DND-41 (cell line): ENCODE measurements at regions not wholly inside any gene's neighbourhood (a gene's known extent, or its start where the extent isn't known, plus 50 kb on each side); places are given as distances from the start of the nearest gene placed in this dataset.

Experiments used
- ATAC-seq: fragments of 200-7000 bp; cut with Tn5 transposase; 3 replicates; pipeline ENCODE4 v1.9.1; 2021; ENCODE audit warnings: low read depth; ENCODE audit not compliant: insufficient read depth
- DNase-seq: peaks from one replicate; pipeline ENCODE4 v3.0.0-alpha.2; 2020
- H2AFZ ChIP-seq: 2 replicates; pipeline ENCODE4 v1.6.0; 2012; ENCODE audit warnings: low read depth, low read length
- H3K27ac ChIP-seq: 2 replicates; pipeline ENCODE4 v1.5.1; 2012; ENCODE audit warnings: low read length, inconsistent platforms
- H3K27me3 ChIP-seq: fragments of 200-600 bp; sonication (generic); 2 replicates; pipeline ENCODE4 v1.6.0; 2012; ENCODE audit warnings: low read length, mild to moderate bottlenecking, inconsistent platforms; ENCODE audit not compliant: insufficient read depth, poor library complexity
- H3K36me3 ChIP-seq: 2 replicates; pipeline ENCODE4 v1.5.1; 2012; ENCODE audit warnings: low read length, inconsistent platforms; ENCODE audit not compliant: insufficient read depth
- H3K4me1 ChIP-seq: 2 replicates; pipeline ENCODE4 v1.5.1; 2012; ENCODE audit warnings: mild to moderate bottlenecking, low read length; ENCODE audit not compliant: insufficient read depth
- H3K4me2 ChIP-seq: 2 replicates; pipeline ENCODE4 v1.6.0; 2012; ENCODE audit warnings: mild to moderate bottlenecking, moderate library complexity, low read length, inconsistent platforms; ENCODE audit not compliant: insufficient read depth
- H3K4me3 ChIP-seq, 2 experiments: fragments of 200-600 bp in 1 of 2; shearing (Covaris generic) in 1 of 2; 2 replicates each; pipeline ENCODE4 v1.5.1; 2012 to 2016; ENCODE audit warnings: inconsistent platforms in 2 of 2, low read length in 2 of 2, mild to moderate bottlenecking in 2 of 2, low read depth in 1 of 2, moderate library complexity in 1 of 2
- H3K79me2 ChIP-seq: 2 replicates; pipeline ENCODE4 v1.6.0; 2012; ENCODE audit warnings: low read length, inconsistent platforms; ENCODE audit not compliant: insufficient read depth
- H3K9ac ChIP-seq: 2 replicates; pipeline ENCODE4 v1.6.0; 2012; ENCODE audit warnings: low read depth, mild to moderate bottlenecking, inconsistent platforms, low read length, moderate library complexity
- H3K9me3 ChIP-seq: 2 replicates; pipeline ENCODE4 v1.5.1; 2012; ENCODE audit warnings: low read length, moderate library complexity, mild to moderate bottlenecking, inconsistent platforms; ENCODE audit not compliant: insufficient read depth, severe bottlenecking
- H4K20me1 ChIP-seq: 2 replicates; pipeline ENCODE4 v1.6.0; 2012; ENCODE audit warnings: low read length; ENCODE audit not compliant: insufficient read depth
- EZH2 ChIP-seq: IDR thresholded peaks from 3 replicates; pipeline ENCODE4 v1.6.1; 2012; ENCODE audit warnings: borderline replicate concordance, low read depth, mild to moderate bottlenecking, moderate library complexity, low read length, inconsistent platforms; ENCODE audit not compliant: severe bottlenecking
- TF ChIP-seq, protein P1 (sequence below): IDR thresholded peaks from 2 replicates; pipeline ENCODE4 v1.5.1; 2012; ENCODE audit warnings: borderline replicate concordance, low read length, moderate library complexity, mild to moderate bottlenecking; ENCODE audit not compliant: poor library complexity, severe bottlenecking; ENCODE audit errors: extremely low read depth

DNA sequence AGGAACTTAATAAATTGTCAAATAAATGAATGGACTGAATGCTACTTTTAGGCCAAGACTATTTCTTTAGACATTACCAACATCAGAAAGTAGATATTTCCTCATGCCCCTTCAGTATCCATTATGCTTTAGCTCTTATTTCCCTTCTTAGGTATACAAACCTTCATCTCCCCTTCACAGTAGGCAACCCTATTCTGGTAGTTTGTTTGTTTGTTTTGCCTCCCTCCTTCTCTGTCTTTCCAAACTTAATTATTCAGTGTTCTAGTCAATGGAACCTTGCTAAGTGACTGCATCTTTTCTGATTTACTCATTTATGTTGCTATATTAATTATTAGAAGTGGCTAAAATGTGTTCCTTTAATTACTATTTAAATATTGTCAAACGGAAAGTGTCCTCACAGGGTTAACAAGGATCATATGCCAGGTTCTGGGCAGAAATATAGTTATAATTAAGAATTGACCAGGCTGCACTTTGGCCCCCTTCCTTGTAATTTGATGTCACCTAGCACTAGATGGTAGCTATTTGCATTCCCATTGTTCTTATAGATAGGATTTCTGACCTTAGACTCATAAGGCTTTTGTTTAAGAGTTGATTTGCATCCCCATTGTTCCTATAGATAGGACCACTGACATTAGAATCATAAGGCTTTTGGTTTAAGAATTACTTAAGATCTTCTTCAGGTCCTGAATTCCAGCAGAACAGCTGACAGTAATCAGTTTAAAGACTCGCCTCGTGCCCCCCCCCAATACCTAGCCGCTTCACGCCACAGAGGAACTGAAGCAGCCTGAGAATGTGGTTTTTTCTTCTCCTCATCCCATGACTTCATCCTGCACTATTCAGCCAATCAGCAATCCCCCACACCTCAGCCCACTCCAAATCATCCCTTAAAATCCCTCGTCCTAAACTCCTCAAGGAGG is 84.4 kb upstream of the NUDT12 start:
- Histone ChIP-seq H3K4me1 (no peaks in the 10 kb centered on the region), H3K79me2 (no peaks in the 10 kb centered on the region), H2AFZ (no peak overlapping the region), H3K27ac (no peak overlapping the region), H4K20me1 (no peaks in the 10 kb centered on the region), H3K9me3 (no peaks in the 10 kb centered on the region), H3K4me2 (no peak overlapping the region), H3K36me3 (no peaks in the 10 kb centered on the region), H3K27me3 (no peaks in the 10 kb centered on the region), H3K9ac (no peak overlapping the region), H3K4me3 (no peak overlapping the region)
- DNase-seq: no peak
- TF ChIP-seq, protein P1, sequence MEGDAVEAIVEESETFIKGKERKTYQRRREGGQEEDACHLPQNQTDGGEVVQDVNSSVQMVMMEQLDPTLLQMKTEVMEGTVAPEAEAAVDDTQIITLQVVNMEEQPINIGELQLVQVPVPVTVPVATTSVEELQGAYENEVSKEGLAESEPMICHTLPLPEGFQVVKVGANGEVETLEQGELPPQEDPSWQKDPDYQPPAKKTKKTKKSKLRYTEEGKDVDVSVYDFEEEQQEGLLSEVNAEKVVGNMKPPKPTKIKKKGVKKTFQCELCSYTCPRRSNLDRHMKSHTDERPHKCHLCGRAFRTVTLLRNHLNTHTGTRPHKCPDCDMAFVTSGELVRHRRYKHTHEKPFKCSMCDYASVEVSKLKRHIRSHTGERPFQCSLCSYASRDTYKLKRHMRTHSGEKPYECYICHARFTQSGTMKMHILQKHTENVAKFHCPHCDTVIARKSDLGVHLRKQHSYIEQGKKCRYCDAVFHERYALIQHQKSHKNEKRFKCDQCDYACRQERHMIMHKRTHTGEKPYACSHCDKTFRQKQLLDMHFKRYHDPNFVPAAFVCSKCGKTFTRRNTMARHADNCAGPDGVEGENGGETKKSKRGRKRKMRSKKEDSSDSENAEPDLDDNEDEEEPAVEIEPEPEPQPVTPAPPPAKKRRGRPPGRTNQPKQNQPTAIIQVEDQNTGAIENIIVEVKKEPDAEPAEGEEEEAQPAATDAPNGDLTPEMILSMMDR: no peak
- no peak for TF ChIP-seq EZH2
- ATAC-seq: no peak

- no peak overlapping the region for H3K4me2 ChIP-seq
- ATAC-seq (no peak), DNase-seq (no peak)
- no peaks in the 10 kb centered on the region for H4K20me1 ChIP-seq
- no peak overlapping the region for H3K9ac ChIP-seq
- no peaks in the 10 kb centered on the region for H3K9me3 ChIP-seq
- no peaks in the 10 kb centered on the region for H3K27me3 ChIP-seq
- no peak overlapping the region for H3K4me3 ChIP-seq
- no peaks in the 10 kb centered on the region for H3K36me3 ChIP-seq
- TF ChIP-seq, protein P1: no peak
- no peak for TF ChIP-seq EZH2
- no peak overlapping the region for H2AFZ ChIP-seq
- H3K4me1 ChIP-seq: no peaks in the 10 kb centered on the region
- no peak overlapping the region for H3K27ac ChIP-seq
- no peaks in the 10 kb centered on the region for H3K79me2 ChIP-seq
Measured at GRCh38 chr5:103645816-103646215, 83.2 kb upstream of the NUDT12 start.

- no peaks in the 10 kb centered on the region for H4K20me1 ChIP-seq
- H3K79me2 ChIP-seq: no peaks in the 10 kb centered on the region
- no peak for ATAC-seq
- DNase-seq: no peak
- H3K9ac ChIP-seq: no peak overlapping the region
- no peak overlapping the region for H3K27ac ChIP-seq
- H3K4me3 ChIP-seq: no peak overlapping the region
- no peak overlapping the region for H3K4me2 ChIP-seq
- no peaks in the 10 kb centered on the region for H3K9me3 ChIP-seq
- no peak for TF ChIP-seq EZH2
- TF ChIP-seq, protein P1: no peak
- no peaks in the 10 kb centered on the region for H3K36me3 ChIP-seq
- H3K4me1 ChIP-seq: no peaks in the 10 kb centered on the region
- H2AFZ ChIP-seq: no peak overlapping the region
- H3K27me3 ChIP-seq: no peaks in the 10 kb centered on the region
Measured at GRCh38 chr5:103638979-103639378, 76.4 kb upstream of the NUDT12 start.
